ENCODE measurements at regions not wholly inside any gene's neighbourhood (a gene's known extent, or its start where the extent isn't known, plus 50 kb on each side); places are given as distances from the start of the nearest gene placed in this dataset.

DNA sequence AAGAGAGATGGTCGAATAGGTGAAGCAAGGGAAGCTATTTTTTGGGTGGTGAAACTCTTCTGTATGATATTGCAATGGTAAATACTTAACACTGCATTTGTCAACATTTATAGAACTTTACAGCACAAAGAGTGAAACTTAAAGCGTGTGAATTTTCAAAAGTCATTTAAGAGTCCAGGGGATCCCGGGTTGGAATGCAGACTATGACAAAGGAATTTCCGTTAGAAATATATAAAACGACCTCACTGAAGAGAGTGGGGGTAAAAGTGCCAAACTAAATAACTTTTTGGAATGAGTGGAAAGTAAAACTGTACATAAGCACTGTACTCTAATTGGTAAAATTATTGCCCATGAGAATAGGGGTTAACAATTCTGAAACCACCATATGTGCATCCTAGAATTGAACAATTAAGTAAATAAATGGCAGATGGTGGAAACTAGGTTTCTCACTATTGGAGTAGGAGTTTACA lies 191.0 kb upstream of the FN1 start:
- TF ChIP-seq, protein P1, sequence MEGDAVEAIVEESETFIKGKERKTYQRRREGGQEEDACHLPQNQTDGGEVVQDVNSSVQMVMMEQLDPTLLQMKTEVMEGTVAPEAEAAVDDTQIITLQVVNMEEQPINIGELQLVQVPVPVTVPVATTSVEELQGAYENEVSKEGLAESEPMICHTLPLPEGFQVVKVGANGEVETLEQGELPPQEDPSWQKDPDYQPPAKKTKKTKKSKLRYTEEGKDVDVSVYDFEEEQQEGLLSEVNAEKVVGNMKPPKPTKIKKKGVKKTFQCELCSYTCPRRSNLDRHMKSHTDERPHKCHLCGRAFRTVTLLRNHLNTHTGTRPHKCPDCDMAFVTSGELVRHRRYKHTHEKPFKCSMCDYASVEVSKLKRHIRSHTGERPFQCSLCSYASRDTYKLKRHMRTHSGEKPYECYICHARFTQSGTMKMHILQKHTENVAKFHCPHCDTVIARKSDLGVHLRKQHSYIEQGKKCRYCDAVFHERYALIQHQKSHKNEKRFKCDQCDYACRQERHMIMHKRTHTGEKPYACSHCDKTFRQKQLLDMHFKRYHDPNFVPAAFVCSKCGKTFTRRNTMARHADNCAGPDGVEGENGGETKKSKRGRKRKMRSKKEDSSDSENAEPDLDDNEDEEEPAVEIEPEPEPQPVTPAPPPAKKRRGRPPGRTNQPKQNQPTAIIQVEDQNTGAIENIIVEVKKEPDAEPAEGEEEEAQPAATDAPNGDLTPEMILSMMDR (IDR thresholded peaks at IDR 0.05), result no peak
- no peak for TF ChIP-seq POLR2A (IDR thresholded peaks at IDR 0.05)
